Right lobe of liver (tissue), 6 donors: ENCODE measurements at regions not wholly inside any gene's neighbourhood (a gene's known extent, or its start where the extent isn't known, plus 50 kb on each side); places are given as distances from the start of the nearest gene placed in this dataset.
"Not testable (repeated sequence)": the region's sequence is repeated elsewhere in the genome, so short reads cannot be mapped to it uniquely, and the experiment has no call there.

Source experiments
- ATAC-seq, 4 donors: fragments of 200-7000 bp; cut with Tn5 transposase; one replicate each; pipeline ENCODE4 v1.9.1; 2020; ENCODE audit warnings: mild to moderate bottlenecking in 4 of 4, moderate library complexity in 4 of 4
- DNase-seq, 3 donors: peaks; one replicate each; pipeline ENCODE4 v3.0.0-alpha.2; 2020
- H3K27ac ChIP-seq, 3 donors: fragments of 200-600 bp; one replicate each; pipeline ENCODE4 v1.8.0; 2022
- H3K27me3 ChIP-seq, 2 donors: fragments of 200-600 bp; one replicate each; pipeline ENCODE4 v1.8.0; 2022
- H3K36me3 ChIP-seq, 4 donors: fragments of 200-600 bp; sonication (generic) in 1 of 4; one replicate each; pipeline versions ENCODE4 v1.5.1 to v1.8.0; 2017 to 2022; ENCODE audit warnings: control low read depth in 1 of 4
- H3K4me1 ChIP-seq, 4 donors: fragments of 200-600 bp; sonication (generic) in 1 of 4; one replicate each; pipeline versions ENCODE4 v1.5.1 to v1.8.0; 2017 to 2022; ENCODE audit warnings: control low read depth in 1 of 4
- H3K4me3 ChIP-seq, 3 donors: fragments of 200-600 bp; one replicate each; pipeline ENCODE4 v1.8.0; 2022
- H3K9me3 ChIP-seq, 4 donors: fragments of 200-600 bp; sonication (generic) in 1 of 4; one replicate each; pipeline versions ENCODE4 v1.5.1 to v1.8.0; 2017 to 2022; ENCODE audit warnings: control low read depth in 1 of 4
- CTCF ChIP-seq, 4 donors: fragments of 200-600 bp in 3 of 4; fragments of 450-650 bp in 1 of 4; IDR thresholded peaks; one replicate each; pipeline versions ENCODE4 v1.5.1 to v1.8.0; 2016 to 2022; ENCODE audit warnings: antibody characterized with exemption in 4 of 4, mild to moderate bottlenecking in 2 of 4
- POLR2A ChIP-seq: fragments of 450-650 bp; IDR thresholded peaks from one replicate; pipeline ENCODE4 v1.6.1; 2017; ENCODE audit warnings: antibody characterized with exemption, mild to moderate bottlenecking
- WGBS: methylation state at CpG from one replicate; pipeline ENCODE4 v1.1.6; 2018; ENCODE audit warnings: low coverage, low lambda C conversion rate; ENCODE audit not compliant: insufficient coverage; ENCODE audit errors: missing lambda C conversion rate; 5-methylcytosine and 5-hydroxymethylcytosine counted together
- intact Hi-C, 2 donors: fragments of 100-400 bp; cut with DNase I; formaldehyde crosslinking; loops; one replicate each; pipeline versions ENCODE4 v1.11.2 to v1.14.1; 2022
- donor health status: DM: no; HTN: yes; CAD: no.
- donor health status: DM: no; HTN: no; CAD: no.
- donor health status: DM: no; HTN: no; CAD: no.
- donor health status: DM: no; HTN: yes; CAD: no.
- donor health status: DM: no; HTN: yes; CAD: no.

DNA sequence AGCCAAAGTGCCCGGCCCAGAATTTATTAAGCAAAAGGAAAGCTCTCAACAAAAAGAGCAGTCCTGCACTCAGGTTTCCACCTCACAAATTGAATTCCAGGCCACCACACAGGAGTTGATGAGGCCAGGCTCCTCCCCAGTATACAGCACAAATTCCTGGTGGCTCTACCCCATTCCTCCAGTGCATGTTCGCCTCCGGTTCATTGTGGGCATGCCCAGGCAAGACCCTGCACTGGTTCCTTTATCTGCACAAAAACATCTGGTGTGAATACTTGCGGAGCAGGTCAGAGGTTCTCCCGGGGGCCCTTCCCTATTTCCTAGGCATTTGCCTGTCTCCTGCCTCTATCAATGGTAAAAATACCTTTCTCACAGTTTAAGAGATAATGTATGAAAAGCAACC, 195.2 kb upstream of the ANXA10 start:
- Histone ChIP-seq H3K9me3 (no peaks in the 10 kb centered on the region), H3K27me3 (no peaks in the 10 kb centered on the region), H3K36me3 (no peaks in the 10 kb centered on the region), H3K27ac (no peak overlapping the region), H3K4me3 (no peak overlapping the region), H3K4me1 (no peaks in the 10 kb centered on the region)
- intact Hi-C loops = no loop called here
- DNase-seq = no peak
- 22% methylated on average over 3 of the region's 5 CpGs for WGBS
- TF ChIP-seq CTCF (IDR thresholded peaks at IDR 0.05) (no peak), POLR2A (no peak)
- ATAC-seq = no peak

DNA sequence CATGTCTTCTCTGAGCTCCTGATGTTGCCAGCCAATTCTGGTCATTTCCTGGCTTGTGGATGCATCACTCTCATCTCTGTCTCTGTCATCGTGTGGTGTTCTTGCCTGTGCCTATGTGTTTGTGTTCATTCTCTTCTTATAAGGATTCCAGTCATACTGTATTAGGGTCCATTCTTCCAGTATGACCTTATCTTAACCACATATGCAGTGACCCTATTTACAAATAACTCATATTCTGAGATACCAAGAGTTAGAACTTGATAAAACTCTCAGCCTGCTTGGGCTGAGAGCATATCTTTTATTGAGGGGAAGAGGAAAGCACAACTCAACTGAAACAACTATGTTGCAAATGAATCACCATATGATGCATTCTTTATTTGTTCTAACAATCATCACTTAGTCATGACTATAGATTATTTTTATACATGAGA, 189.0 kb upstream of the ANXA10 start:
- Histone ChIP-seq H3K27me3 (no peaks in the 10 kb centered on the region), H3K4me1 (no peaks in the 10 kb centered on the region), H3K9me3 (no peaks in the 10 kb centered on the region), H3K4me3 (no peak overlapping the region), H3K36me3 (no peaks in the 10 kb centered on the region), H3K27ac (no peak overlapping the region)
- 11% methylated on average over 1 of the region's 1 CpG for WGBS
- TF ChIP-seq POLR2A (no peak), CTCF (IDR thresholded peaks at IDR 0.05) (no peak)
- ATAC-seq (no peak), DNase-seq (no peak)
- intact Hi-C loops = no loop called here

- intact Hi-C loops = no loop called here
- H3K4me3 ChIP-seq = no peak overlapping the region
- H3K36me3 ChIP-seq = no peaks in the 10 kb centered on the region
- no peak for ATAC-seq
- no peaks in the 10 kb centered on the region for H3K9me3 ChIP-seq
- no peak for DNase-seq
- H3K27ac ChIP-seq = no peak overlapping the region
- no peaks in the 10 kb centered on the region for H3K4me1 ChIP-seq
- no peaks in the 10 kb centered on the region for H3K27me3 ChIP-seq
- WGBS = 20% methylated on average over 1 of the region's 1 CpG
- TF ChIP-seq CTCF (IDR thresholded peaks at IDR 0.05) = no peak
Observed at GRCh38 chr4:167906851-167907250, 185.5 kb upstream of the ANXA10 start.

GRCh38 chr4:167908816-167909215, 183.5 kb upstream of the ANXA10 start:
- TF ChIP-seq CTCF (IDR thresholded peaks at IDR 0.05) = no peak
- no peak for TF ChIP-seq POLR2A
- Histone ChIP-seq H3K4me1 (no peaks in the 10 kb centered on the region), H3K4me3 (no peak overlapping the region), H3K36me3 (no peaks in the 10 kb centered on the region), H3K27ac (no peak overlapping the region), H3K9me3 (no peaks in the 10 kb centered on the region), H3K27me3 (no peaks in the 10 kb centered on the region)
- intact Hi-C loops = no loop called here
- ATAC-seq (no peak), DNase-seq (no peak)

GRCh38 chr4:167912535-167912934, 179.8 kb upstream of the ANXA10 start:
- intact Hi-C loops = not testable (repeated sequence)

More at GRCh38 chr4:167912535-167912934, 179.8 kb upstream of the ANXA10 start:
- H3K36me3 ChIP-seq, H3K4me3 ChIP-seq, DNase-seq, H3K27ac ChIP-seq, H3K27me3 ChIP-seq, H3K4me1 ChIP-seq, H3K9me3 ChIP-seq, ATAC-seq: not testable (repeated sequence)
- WGBS = 59% methylated on average over 3 of the region's 3 CpGs
